ENCODE measurements at regions not wholly inside any gene's neighbourhood (a gene's known extent, or its start where the extent isn't known, plus 50 kb on each side); places are given as distances from the start of the nearest gene placed in this dataset.

- no peak for DNase-seq (ENCODE audit: low read depth in 2 of 3, low spot score in 1 of 3)
Measured at GRCh38 chr1:199720496-199720895, 307.0 kb upstream of the NR5A2 start.

GRCh38 chr1:199721001-199721400 is 306.5 kb upstream of the NR5A2 start:
- no peak for DNase-seq (ENCODE audit: low read depth in 2 of 3, low spot score in 1 of 3)

GRCh38 chr1:199723250-199723956 is 304.1 kb upstream of the NR5A2 start:
- DNase-seq (ENCODE audit: low read depth in 2 of 3, low spot score in 1 of 3), result no peak

GRCh38 chr1:199724049-199724448 is 303.5 kb upstream of the NR5A2 start:
- DNase-seq (ENCODE audit: low read depth in 2 of 3, low spot score in 1 of 3), result no peak

- DNase-seq (ENCODE audit: low read depth in 2 of 3, low spot score in 1 of 3), result no peak
Measured at GRCh38 chr1:199725002-199725565, 302.4 kb upstream of the NR5A2 start.

GRCh38 chr1:199727682-199728081 is 299.8 kb upstream of the NR5A2 start:
- DNase-seq (ENCODE audit: low read depth in 2 of 3, low spot score in 1 of 3), result no peak

- DNase-seq (ENCODE audit: low read depth in 2 of 3, low spot score in 1 of 3), result no peak
Measured at GRCh38 chr1:199728345-199728744, 299.2 kb upstream of the NR5A2 start.

- no peak for DNase-seq (ENCODE audit: low read depth in 2 of 3, low spot score in 1 of 3)
Measured at GRCh38 chr1:199733125-199733524, 294.4 kb upstream of the NR5A2 start.

GRCh38 chr1:199734186-199734585 is 293.3 kb upstream of the NR5A2 start:
- DNase-seq (ENCODE audit: low read depth in 2 of 3, low spot score in 1 of 3), result no peak

- DNase-seq (ENCODE audit: low read depth in 2 of 3, low spot score in 1 of 3), result no peak
Measured at GRCh38 chr1:199735660-199736059, 291.9 kb upstream of the NR5A2 start.

- no peak for DNase-seq (ENCODE audit: low read depth in 2 of 3, low spot score in 1 of 3)
Measured at GRCh38 chr1:199736646-199737045, 290.9 kb upstream of the NR5A2 start.

GRCh38 chr1:199741586-199741985 is 285.9 kb upstream of the NR5A2 start:
- DNase-seq (ENCODE audit: low read depth in 2 of 3, low spot score in 1 of 3), result no peak

GRCh38 chr1:199742547-199742946 is 285.0 kb upstream of the NR5A2 start:
- DNase-seq (ENCODE audit: low read depth in 2 of 3, low spot score in 1 of 3), result no peak

- no peak for DNase-seq (ENCODE audit: low read depth in 2 of 3, low spot score in 1 of 3)
Measured at GRCh38 chr1:199743227-199743626, 284.3 kb upstream of the NR5A2 start.

- DNase-seq (ENCODE audit: low read depth in 2 of 3, low spot score in 1 of 3), result no peak
Measured at GRCh38 chr1:199746666-199747384, 280.7 kb upstream of the NR5A2 start.

- DNase-seq (ENCODE audit: low read depth in 2 of 3, low spot score in 1 of 3), result no peak
Measured at GRCh38 chr1:199747984-199748383, 279.5 kb upstream of the NR5A2 start.

- no peak for DNase-seq (ENCODE audit: low read depth in 2 of 3, low spot score in 1 of 3)
Measured at GRCh38 chr1:199751506-199751905, 276.0 kb upstream of the NR5A2 start.

- no peak for DNase-seq (ENCODE audit: low read depth in 2 of 3, low spot score in 1 of 3)
Measured at GRCh38 chr1:199751962-199752687, 275.4 kb upstream of the NR5A2 start.

- no peak for DNase-seq (ENCODE audit: low read depth in 2 of 3, low spot score in 1 of 3)
Measured at GRCh38 chr1:199752688-199753027, 274.9 kb upstream of the NR5A2 start.

- no peak for DNase-seq (ENCODE audit: low read depth in 2 of 3, low spot score in 1 of 3)
Measured at GRCh38 chr1:199753513-199753912, 274.0 kb upstream of the NR5A2 start.

- DNase-seq (ENCODE audit: low read depth in 2 of 3, low spot score in 1 of 3), result no peak
Measured at GRCh38 chr1:199756066-199756465, 271.4 kb upstream of the NR5A2 start.

Data from stimulated activated CD4-positive, alpha-beta T cell treated with anti-CD3 and anti-CD28 coated beads, Interleukin-12 subunit alpha, Interleukin-12 subunit beta, amount 100 ng/mL, for 48 hours (primary cell).